Cardiac muscle cell (in vitro differentiated cells and primary cell): ENCODE measurements at regions not wholly inside any gene's neighbourhood (a gene's known extent, or its start where the extent isn't known, plus 50 kb on each side); places are given as distances from the start of the nearest gene placed in this dataset.
A peak's percentile ranks its signal among the peaks of the same experiment; 100 is the strongest.

Experiments used
- DNase-seq, 2 donors: peaks; one replicate each; pipeline versions ENCODE4 v3.0.0 to v3.0.0-alpha.2; 2010 to 2017; ENCODE audit warnings: low read depth in 1 of 2, low spot score in 1 of 2
- H3K27ac ChIP-seq: fragments of 200-600 bp; sonication (generic); 2 replicates; pipeline ENCODE4 v1.5.1; 2016
- H3K27me3 ChIP-seq: fragments of 200-600 bp; sonication (generic); 2 replicates; pipeline ENCODE4 v1.6.0; 2016; ENCODE audit warnings: control low read depth
- H3K36me3 ChIP-seq: fragments of 200-600 bp; sonication (generic); 2 replicates; pipeline ENCODE4 v1.5.1; 2016; ENCODE audit warnings: control low read depth
- H3K4me1 ChIP-seq: fragments of 200-600 bp; sonication (generic); 2 replicates; pipeline ENCODE4 v1.8.1; 2017; ENCODE audit warnings: low read depth, mild to moderate bottlenecking, mixed run types
- H3K4me3 ChIP-seq: fragments of 200-600 bp; sonication (generic); 2 replicates; pipeline ENCODE4 v1.5.1; 2016; ENCODE audit warnings: mild to moderate bottlenecking
- H3K9me3 ChIP-seq: fragments of 200-600 bp; sonication (generic); 2 replicates; pipeline ENCODE4 v1.5.1; 2017; ENCODE audit warnings: low read depth, mild to moderate bottlenecking, control low read depth
- TF ChIP-seq, protein P1 (sequence below): IDR thresholded peaks from 2 replicates; pipeline ENCODE4 v1.5.1; 2012; ENCODE audit warnings: low read depth, mild to moderate bottlenecking, low read length

DNA sequence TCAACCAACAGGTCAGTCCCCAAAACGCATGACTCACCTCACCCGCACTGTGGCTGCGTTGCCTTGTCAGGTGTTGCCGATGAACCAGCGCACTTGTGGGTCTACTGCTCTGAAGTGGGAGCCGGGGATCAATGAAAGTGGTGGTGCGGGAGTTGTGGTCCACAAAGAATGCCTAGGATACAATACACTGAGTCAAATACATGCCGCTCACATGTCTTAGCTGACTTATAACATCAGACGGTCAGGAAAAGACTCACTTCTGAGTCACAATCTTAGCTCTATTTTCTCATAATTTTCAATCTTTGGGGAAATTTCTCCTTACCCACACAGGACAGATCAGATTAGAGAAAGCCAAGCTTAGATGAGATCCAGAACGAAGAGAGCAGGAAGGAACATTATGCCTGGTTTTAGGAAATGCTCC lies 107.1 kb upstream of the STK17B start:
- TF ChIP-seq, protein P1, sequence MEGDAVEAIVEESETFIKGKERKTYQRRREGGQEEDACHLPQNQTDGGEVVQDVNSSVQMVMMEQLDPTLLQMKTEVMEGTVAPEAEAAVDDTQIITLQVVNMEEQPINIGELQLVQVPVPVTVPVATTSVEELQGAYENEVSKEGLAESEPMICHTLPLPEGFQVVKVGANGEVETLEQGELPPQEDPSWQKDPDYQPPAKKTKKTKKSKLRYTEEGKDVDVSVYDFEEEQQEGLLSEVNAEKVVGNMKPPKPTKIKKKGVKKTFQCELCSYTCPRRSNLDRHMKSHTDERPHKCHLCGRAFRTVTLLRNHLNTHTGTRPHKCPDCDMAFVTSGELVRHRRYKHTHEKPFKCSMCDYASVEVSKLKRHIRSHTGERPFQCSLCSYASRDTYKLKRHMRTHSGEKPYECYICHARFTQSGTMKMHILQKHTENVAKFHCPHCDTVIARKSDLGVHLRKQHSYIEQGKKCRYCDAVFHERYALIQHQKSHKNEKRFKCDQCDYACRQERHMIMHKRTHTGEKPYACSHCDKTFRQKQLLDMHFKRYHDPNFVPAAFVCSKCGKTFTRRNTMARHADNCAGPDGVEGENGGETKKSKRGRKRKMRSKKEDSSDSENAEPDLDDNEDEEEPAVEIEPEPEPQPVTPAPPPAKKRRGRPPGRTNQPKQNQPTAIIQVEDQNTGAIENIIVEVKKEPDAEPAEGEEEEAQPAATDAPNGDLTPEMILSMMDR: no peak
- Histone ChIP-seq H3K36me3 (no peaks in the 10 kb centered on the region), H3K27me3 (no peaks in the 10 kb centered on the region), H3K9me3 (no peaks in the 10 kb centered on the region), H3K4me1 (no peaks in the 10 kb centered on the region), H3K4me3 (no peak overlapping the region), H3K27ac (no peak overlapping the region)
- peak in 1 of 2 donors; percentile 38 for DNase-seq

GRCh38 chr2:196279541-196279940 lies 108.2 kb upstream of the STK17B start:
- DNase-seq: no peak
- Histone ChIP-seq H3K4me1 (no peaks in the 10 kb centered on the region), H3K27ac (no peak overlapping the region), H3K27me3 (no peaks in the 10 kb centered on the region), H3K9me3 (no peaks in the 10 kb centered on the region), H3K4me3 (no peak overlapping the region), H3K36me3 (no peaks in the 10 kb centered on the region)
- TF ChIP-seq, protein P1: no peak

DNA sequence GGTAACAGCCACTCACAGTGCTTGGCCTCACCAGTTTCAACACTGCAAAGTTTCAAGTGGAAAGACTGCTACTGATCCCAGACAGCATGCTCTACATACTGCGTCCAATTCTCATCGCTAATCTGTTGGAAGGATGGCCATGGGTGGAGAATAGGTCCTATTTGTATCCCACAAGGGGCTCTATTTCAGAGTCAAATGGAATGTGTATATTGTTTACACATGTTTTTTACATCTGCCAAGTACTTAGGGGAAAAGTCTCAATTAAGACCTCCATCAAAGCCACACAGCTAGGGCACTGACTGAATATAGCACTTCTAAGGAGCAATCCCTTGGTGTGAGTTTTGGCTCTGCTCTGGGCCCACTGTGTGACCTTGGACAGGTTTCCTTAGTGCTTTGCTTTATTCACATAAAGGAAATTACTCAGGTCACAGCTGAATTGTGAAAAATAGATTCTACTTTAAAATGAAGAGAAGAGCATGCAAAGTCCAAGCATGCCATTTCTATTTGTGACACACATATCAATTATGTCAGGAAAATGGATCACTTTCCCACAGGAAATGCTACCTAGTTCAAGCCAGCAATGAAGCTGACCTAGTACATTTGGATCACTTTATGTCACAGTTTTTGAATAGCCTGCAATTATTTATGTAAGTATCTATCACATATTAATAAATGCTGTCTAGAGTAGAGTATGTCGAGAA lies 112.9 kb upstream of the STK17B start:
- Histone ChIP-seq H3K9me3 (no peaks in the 10 kb centered on the region), H3K27me3 (no peaks in the 10 kb centered on the region), H3K36me3 (no peaks in the 10 kb centered on the region), H3K4me3 (no peak overlapping the region), H3K27ac (no peak overlapping the region), H3K4me1 (no peaks in the 10 kb centered on the region)
- no peak for DNase-seq
- TF ChIP-seq, protein P1: no peak

- no peak overlapping the region for H3K4me3 ChIP-seq
- H3K27me3 ChIP-seq: no peaks in the 10 kb centered on the region
- no peaks in the 10 kb centered on the region for H3K36me3 ChIP-seq
- no peaks in the 10 kb centered on the region for H3K4me1 ChIP-seq
- H3K27ac ChIP-seq: no peak overlapping the region
- TF ChIP-seq, protein P1: no peak
- DNase-seq: no peak
- H3K9me3 ChIP-seq: no peaks in the 10 kb centered on the region
Observed at GRCh38 chr2:196284866-196285557, 113.6 kb upstream of the STK17B start.

DNA sequence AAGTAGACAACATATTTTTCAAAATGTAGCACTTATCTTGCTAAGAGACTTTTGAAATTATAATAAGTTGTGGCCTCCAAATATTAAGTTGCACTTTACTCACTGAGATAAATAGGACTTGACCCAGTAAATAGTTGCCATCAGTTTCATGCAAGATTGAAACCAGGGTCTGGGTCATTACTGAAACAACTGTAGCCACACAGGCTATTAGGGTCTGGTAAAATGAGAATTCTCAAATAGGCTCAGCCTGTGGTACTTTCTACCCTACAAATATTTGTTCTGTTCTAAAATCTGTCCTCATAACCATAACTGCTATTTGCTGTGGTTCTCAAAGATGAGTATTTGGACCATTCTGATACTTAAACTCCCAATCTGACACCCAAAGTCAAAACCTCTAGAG lies 115.4 kb upstream of the STK17B start:
- no peak overlapping the region for H3K4me3 ChIP-seq
- TF ChIP-seq, protein P1: no peak
- no peaks in the 10 kb centered on the region for H3K36me3 ChIP-seq
- no peaks in the 10 kb centered on the region for H3K9me3 ChIP-seq
- no peak for DNase-seq
- H3K4me1 ChIP-seq: peaks cover 4% of the 10 kb centered on the region
- no peak overlapping the region for H3K27ac ChIP-seq
- H3K27me3 ChIP-seq: no peaks in the 10 kb centered on the region
